BJ (cell line): ENCODE measurements at regions not wholly inside any gene's neighbourhood (a gene's known extent, or its start where the extent isn't known, plus 50 kb on each side); places are given as distances from the start of the nearest gene placed in this dataset.

ENCODE experiments used
- CTCF ChIA-PET: fragments of 350-600 bp; formaldehyde crosslinking; extraction: SDS; loops from one replicate; lab custom pipeline; 2021; ENCODE audit warnings: antibody characterized with exemption, inconsistent platforms; lab: Yijun Ruan, JAX
- POLR2A ChIA-PET: fragments of 300-600 bp; sonication (Branson Sonifier 250); formaldehyde crosslinking; extraction: SDS; loops from one replicate; lab custom pipeline; 2021; ENCODE audit warnings: antibody characterized with exemption; lab: Charles Lee
- DNase-seq: peaks from one replicate; pipeline ENCODE4 v3.0.0-alpha.2; 2011; ENCODE audit warnings: low read depth
- H3K27me3 ChIP-seq: 2 replicates; pipeline ENCODE4 v1.6.0; 2011; ENCODE audit warnings: low read length; ENCODE audit not compliant: control insufficient read depth, insufficient read depth
- H3K36me3 ChIP-seq: 2 replicates; pipeline ENCODE4 v1.5.1; 2011; ENCODE audit warnings: low read length; ENCODE audit not compliant: control insufficient read depth, insufficient read depth
- H3K4me3 ChIP-seq: 2 replicates; pipeline ENCODE4 v1.5.1; 2011; ENCODE audit warnings: low read depth, mild to moderate bottlenecking, control low read depth, low read length
- CTCF ChIP-seq: IDR thresholded peaks from 2 replicates; pipeline ENCODE4 v1.5.1; 2011; ENCODE audit warnings: low read depth, mild to moderate bottlenecking, control low read depth, inconsistent platforms, low read length, moderate library complexity; ENCODE audit not compliant: insufficient read depth

- Histone ChIP-seq H3K36me3 (no peaks in the 10 kb centered on the region), H3K27me3 (no peaks in the 10 kb centered on the region), H3K4me3 (no peak overlapping the region)
- no peak for DNase-seq
- ChIA-PET POLR2A (no interaction called here), CTCF (no interaction called here)
- TF ChIP-seq CTCF: no peak
Observed at GRCh38 chrX:87744391-87744790, 226.8 kb downstream of the KLHL4 start.

DNA sequence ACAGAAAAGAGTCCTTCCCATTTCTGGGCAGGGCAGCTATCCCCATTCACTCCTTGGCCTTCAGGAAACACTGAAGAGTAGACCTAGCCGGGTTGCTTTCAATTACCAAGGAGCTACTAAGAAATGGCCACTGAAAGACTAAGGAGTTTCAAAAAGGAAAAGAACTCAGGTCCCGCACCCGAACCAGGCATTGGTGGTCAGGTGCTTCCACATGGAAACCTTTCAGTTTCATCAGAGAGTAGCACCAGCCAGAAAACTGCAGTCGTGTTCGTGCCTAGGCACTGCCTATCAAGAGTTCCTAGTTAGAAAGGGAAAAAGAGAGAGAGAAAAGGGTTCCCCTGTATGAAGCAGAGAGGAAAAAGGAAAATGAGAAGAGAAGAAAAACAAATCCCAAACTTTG lies 237.9 kb downstream of the KLHL4 start:
- Histone ChIP-seq H3K4me3 (no peak overlapping the region), H3K27me3 (no peaks in the 10 kb centered on the region), H3K36me3 (no peaks in the 10 kb centered on the region)
- ChIA-PET CTCF (no interaction called here), POLR2A (no interaction called here)
- TF ChIP-seq CTCF: no peak
- DNase-seq: no peak

- no peak for DNase-seq
- ChIA-PET POLR2A (no interaction called here), CTCF (no interaction called here)
- Histone ChIP-seq H3K27me3 (no peaks in the 10 kb centered on the region), H3K36me3 (no peaks in the 10 kb centered on the region), H3K4me3 (no peak overlapping the region)
- TF ChIP-seq CTCF: no peak
Observed at GRCh38 chrX:87788976-87789375, 271.4 kb downstream of the KLHL4 start.

- no peaks in the 10 kb centered on the region for H3K36me3 ChIP-seq
- DNase-seq: no peak
- POLR2A ChIA-PET: no interaction called here
- H3K4me3 ChIP-seq: no peak overlapping the region
- H3K27me3 ChIP-seq: no peaks in the 10 kb centered on the region
- CTCF ChIA-PET: no interaction called here
- TF ChIP-seq CTCF: no peak
Observed at GRCh38 chrX:87798039-87798438, 280.4 kb downstream of the KLHL4 start.

DNA sequence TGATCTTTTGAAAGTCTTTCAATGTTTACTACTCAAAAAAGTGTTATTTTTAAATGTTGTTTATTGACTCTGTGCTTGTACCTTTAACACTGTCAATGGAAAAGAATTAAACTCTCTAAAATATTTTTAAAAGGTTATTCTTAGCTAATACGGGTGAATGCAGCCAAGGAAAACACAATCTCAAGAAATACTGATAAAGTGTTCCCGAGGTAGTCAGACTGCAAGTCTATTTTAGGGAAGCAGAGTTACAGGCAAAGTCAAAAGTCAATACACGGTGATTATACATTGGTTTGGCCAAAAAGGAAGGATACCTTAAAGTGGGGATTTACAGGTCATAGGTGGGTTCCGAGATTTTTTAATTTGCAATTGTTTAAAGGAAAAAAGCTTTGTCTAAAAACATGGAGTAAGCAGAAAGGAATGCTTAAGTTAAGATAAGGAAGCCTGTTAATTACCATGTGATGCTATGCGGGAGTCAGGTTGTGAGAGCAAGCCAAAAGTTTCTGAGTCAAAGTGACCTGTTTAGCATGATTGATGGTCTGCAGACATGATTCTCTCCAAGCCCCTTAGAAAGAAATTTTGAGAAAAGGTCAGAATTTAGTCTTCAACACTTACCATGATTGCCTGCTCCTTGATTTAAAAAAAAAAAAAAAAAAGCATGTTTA lies 288.4 kb downstream of the KLHL4 start:
- DNase-seq: no peak

More for the DNA sequence above, 288.4 kb downstream of the KLHL4 start:
- no peak for TF ChIP-seq CTCF
- Histone ChIP-seq H3K4me3 (no peak overlapping the region), H3K36me3 (no peaks in the 10 kb centered on the region), H3K27me3 (no peaks in the 10 kb centered on the region)
- ChIA-PET CTCF (interaction anchor here (0.6 kb wide), 1 partner anchor 347 kb away, joined by 3 read pairs; no protein-coding TSS in a partner anchor), POLR2A (no interaction called here)
